Endothelial cell of umbilical vein (primary cell): ENCODE measurements at regions not wholly inside any gene's neighbourhood (a gene's known extent, or its start where the extent isn't known, plus 50 kb on each side); places are given as distances from the start of the nearest gene placed in this dataset.

Source experiments
- BruUV-seq: library from RNA; stranded (reverse); fragments of 400-500 nt; replicated peaks from 2 replicates; lab custom pipeline; 2021; lab: Mats Ljungman, UMichigan
- CTCF ChIA-PET: fragments of 300-600, 350-600 bp; sonication (Branson Sonifier 250); formaldehyde crosslinking; loops from one replicate; lab custom pipeline; 2021; ENCODE audit warnings: antibody characterized with exemption, inconsistent platforms; lab: Charles Lee
- POLR2A ChIA-PET: fragments of 300-600, 350-600 bp; sonication (Branson Sonifier 250); formaldehyde crosslinking; loops from one replicate; lab custom pipeline; 2021; ENCODE audit warnings: antibody characterized with exemption, inconsistent platforms; lab: Charles Lee
- DNase-seq: peaks from one replicate; pipeline ENCODE4 v3.0.0-alpha.2; 2011; ENCODE audit warnings: low read depth, low spot score
- FAIRE-seq: peaks from 2 replicates; lab custom pipeline; 2011; peaks lifted over from hg19 to GRCh38; lab: Jason Lieb, UNC
- H2AFZ ChIP-seq: 2 replicates; pipeline ENCODE4 v1.6.0; 2012; ENCODE audit warnings: low read depth, low read length, control low read depth, inconsistent platforms
- H3K27ac ChIP-seq: 2 replicates; pipeline ENCODE4 v1.5.1; 2011; ENCODE audit warnings: low read depth, mild to moderate bottlenecking, control low read depth, low read length, moderate library complexity; ENCODE audit not compliant: insufficient read depth
- H3K27me3 ChIP-seq, 2 experiments: 2 replicates each; pipeline versions ENCODE4 v1.6.0 to v1.6.1; 2011; ENCODE audit warnings: low read length in 2 of 2, mixed read lengths in 1 of 2; ENCODE audit not compliant: control insufficient read depth in 2 of 2, insufficient read depth in 2 of 2
- H3K36me3 ChIP-seq, 2 experiments: 2 replicates in 1 of 2; 3 replicates in 1 of 2; pipeline ENCODE4 v1.5.1; 2011; ENCODE audit warnings: low read length in 2 of 2, mild to moderate bottlenecking in 1 of 2, moderate library complexity in 1 of 2; ENCODE audit not compliant: control insufficient read depth in 2 of 2, insufficient read depth in 2 of 2; ENCODE audit errors: extremely low read depth in 1 of 2
- H3K4me1 ChIP-seq: 3 replicates; pipeline ENCODE4 v1.5.1; 2011; ENCODE audit warnings: mild to moderate bottlenecking, low read length; ENCODE audit not compliant: control insufficient read depth, insufficient read depth; ENCODE audit errors: extremely low read depth
- H3K4me2 ChIP-seq: 2 replicates; pipeline ENCODE4 v1.6.1; 2011; ENCODE audit warnings: low read length, control low read depth, mixed read lengths; ENCODE audit not compliant: insufficient read depth
- H3K4me3 ChIP-seq, 3 experiments: fragments of 200-600 bp in 1 of 3; sonication (generic), shearing (Covaris generic) in 1 of 3; replicated peaks in 1 of 3; 2 replicates each; pipeline ENCODE4 v1.5.1; 2011 to 2016; ENCODE audit warnings: control low read depth in 3 of 3, low read length in 3 of 3, mild to moderate bottlenecking in 2 of 3, inconsistent platforms in 1 of 3, low read depth in 1 of 3, moderate library complexity in 1 of 3; ENCODE audit not compliant: insufficient read depth in 1 of 3
- H3K79me2 ChIP-seq: 2 replicates; pipeline ENCODE4 v1.6.0; 2012; ENCODE audit warnings: low read length, inconsistent platforms; ENCODE audit not compliant: control insufficient read depth, insufficient read depth
- H3K9ac ChIP-seq: replicated peaks from 2 replicates; pipeline ENCODE3; 2011; ENCODE audit warnings: low read length, control low read depth; ENCODE audit not compliant: insufficient read depth; ENCODE audit errors: extremely low read depth
- H3K9me1 ChIP-seq: replicated peaks from 3 replicates; pipeline ENCODE4 v1.6.0; 2011; ENCODE audit warnings: mild to moderate bottlenecking, low read length; ENCODE audit not compliant: control insufficient read depth, insufficient read depth; ENCODE audit errors: extremely low read depth
- H3K9me3 ChIP-seq: replicated peaks from 2 replicates; pipeline ENCODE4 v1.5.1; 2012; ENCODE audit warnings: low read length, inconsistent platforms; ENCODE audit not compliant: control insufficient read depth, insufficient read depth
- H4K20me1 ChIP-seq: replicated peaks from 2 replicates; pipeline ENCODE3; 2011; ENCODE audit warnings: mild to moderate bottlenecking, low read length; ENCODE audit not compliant: control insufficient read depth, insufficient read depth; ENCODE audit errors: extremely low read depth
- EZH2 ChIP-seq: IDR thresholded peaks from 2 replicates; pipeline ENCODE4 v1.6.1; 2012; ENCODE audit warnings: borderline replicate concordance, low read depth, mild to moderate bottlenecking, moderate library complexity, low read length, inconsistent platforms; ENCODE audit not compliant: severe bottlenecking
- FOS ChIP-seq: IDR thresholded peaks from 2 replicates; pipeline ENCODE4 v1.6.1; 2011; ENCODE audit warnings: mild to moderate bottlenecking, low read length, moderate library complexity, borderline replicate concordance; ENCODE audit not compliant: insufficient read depth
- GATA2 ChIP-seq: IDR thresholded peaks from 2 replicates; pipeline ENCODE4 v1.7.0; 2011; ENCODE audit warnings: low read depth, mild to moderate bottlenecking, moderate library complexity, mixed read lengths, low read length; ENCODE audit not compliant: insufficient read length, insufficient read depth
- JUN ChIP-seq: IDR thresholded peaks from 2 replicates; pipeline ENCODE4 v1.6.1; 2011; ENCODE audit warnings: borderline replicate concordance, low read depth; ENCODE audit not compliant: insufficient read length, insufficient read depth
- MYC ChIP-seq: IDR thresholded peaks from one replicate; pipeline ENCODE4 v1.6.1; 2011; ENCODE audit warnings: mild to moderate bottlenecking, low read depth, low read length
- POLR2A ChIP-seq: IDR thresholded peaks from 2 replicates; pipeline ENCODE4 v1.6.1; 2012; ENCODE audit warnings: low read depth, mild to moderate bottlenecking, control low read depth, low read length
- POLR2AphosphoS5 ChIP-seq: IDR thresholded peaks from 2 replicates; pipeline ENCODE4 v1.6.1; 2012; ENCODE audit warnings: low read depth, mild to moderate bottlenecking, control low read depth, low read length, moderate library complexity; ENCODE audit not compliant: insufficient read depth
- dilution Hi-C: fragments of 300-500 bp; cut with MboI; formaldehyde crosslinking; loops from one replicate; pipeline ENCODE4 v1.15.0; 2019; ENCODE audit warnings: low sequenced_read_pairs; ENCODE audit not compliant: extremely low pct_ligation_motif_present
- intact Hi-C: fragments of 100-400 bp; cut with micrococcal nuclease; formaldehyde crosslinking; loops from one replicate; pipeline ENCODE4 v1.10.0; 2022
- TF ChIP-seq, protein P1 (sequence below), 2 donors: IDR thresholded peaks; 1 replicate in 1 of 2; 2 replicates in 1 of 2; pipeline ENCODE4 v1.5.1; 2011; ENCODE audit warnings: low read length in 2 of 2, mild to moderate bottlenecking in 2 of 2, moderate library complexity in 2 of 2, control low read depth in 1 of 2, inconsistent platforms in 1 of 2, low read depth in 1 of 2; ENCODE audit not compliant: insufficient read depth in 1 of 2; ENCODE audit errors: extremely low read depth in 1 of 2
- TF ChIP-seq, protein P2 (sequence below): IDR thresholded peaks from 2 replicates; pipeline ENCODE4 v1.6.1; 2011; ENCODE audit not compliant: insufficient read depth, insufficient read length

- no TSS peak for BruUV-seq
- ChIA-PET CTCF (interaction anchor here (1.0 to 1.3 kb wide), 2 partner anchors 20 to 35 kb away, joined by 3 to 4 read pairs; no protein-coding TSS in a partner anchor), POLR2A (no interaction called here)
- TF ChIP-seq POLR2AphosphoS5 = no peak
- TF ChIP-seq, protein P1, sequence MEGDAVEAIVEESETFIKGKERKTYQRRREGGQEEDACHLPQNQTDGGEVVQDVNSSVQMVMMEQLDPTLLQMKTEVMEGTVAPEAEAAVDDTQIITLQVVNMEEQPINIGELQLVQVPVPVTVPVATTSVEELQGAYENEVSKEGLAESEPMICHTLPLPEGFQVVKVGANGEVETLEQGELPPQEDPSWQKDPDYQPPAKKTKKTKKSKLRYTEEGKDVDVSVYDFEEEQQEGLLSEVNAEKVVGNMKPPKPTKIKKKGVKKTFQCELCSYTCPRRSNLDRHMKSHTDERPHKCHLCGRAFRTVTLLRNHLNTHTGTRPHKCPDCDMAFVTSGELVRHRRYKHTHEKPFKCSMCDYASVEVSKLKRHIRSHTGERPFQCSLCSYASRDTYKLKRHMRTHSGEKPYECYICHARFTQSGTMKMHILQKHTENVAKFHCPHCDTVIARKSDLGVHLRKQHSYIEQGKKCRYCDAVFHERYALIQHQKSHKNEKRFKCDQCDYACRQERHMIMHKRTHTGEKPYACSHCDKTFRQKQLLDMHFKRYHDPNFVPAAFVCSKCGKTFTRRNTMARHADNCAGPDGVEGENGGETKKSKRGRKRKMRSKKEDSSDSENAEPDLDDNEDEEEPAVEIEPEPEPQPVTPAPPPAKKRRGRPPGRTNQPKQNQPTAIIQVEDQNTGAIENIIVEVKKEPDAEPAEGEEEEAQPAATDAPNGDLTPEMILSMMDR (IDR thresholded peaks at IDR 0.05; ENCODE audit: extremely low read depth in 1 of 2, insufficient read depth in 1 of 2, low read depth in 1 of 2, low read length in 2 of 2) = no peak
- TF ChIP-seq FOS = no peak
- Histone ChIP-seq H3K27ac (no peak overlapping the region), H3K9ac (no peak overlapping the region), H3K4me2 (no peak overlapping the region), H3K36me3 (no peaks in the 10 kb centered on the region), H3K4me3 (no peak overlapping the region), H2AFZ (no peak overlapping the region), H3K79me2 (no peaks in the 10 kb centered on the region), H3K9me3 (no peaks in the 10 kb centered on the region), H3K27me3 (peaks cover 3 to 6% of the 10 kb centered on the region in 2 experiments), H3K9me1 (no peaks in the 10 kb centered on the region), H4K20me1 (no peaks in the 10 kb centered on the region), H3K4me1 (no peaks in the 10 kb centered on the region)
- dilution Hi-C loops (no loop called here), intact Hi-C loops (no loop called here)
- DNase-seq (no peak), FAIRE-seq (no peak)
Measured at GRCh38 chr15:70431854-70432253, 331.5 kb downstream of the UACA start.

DNA sequence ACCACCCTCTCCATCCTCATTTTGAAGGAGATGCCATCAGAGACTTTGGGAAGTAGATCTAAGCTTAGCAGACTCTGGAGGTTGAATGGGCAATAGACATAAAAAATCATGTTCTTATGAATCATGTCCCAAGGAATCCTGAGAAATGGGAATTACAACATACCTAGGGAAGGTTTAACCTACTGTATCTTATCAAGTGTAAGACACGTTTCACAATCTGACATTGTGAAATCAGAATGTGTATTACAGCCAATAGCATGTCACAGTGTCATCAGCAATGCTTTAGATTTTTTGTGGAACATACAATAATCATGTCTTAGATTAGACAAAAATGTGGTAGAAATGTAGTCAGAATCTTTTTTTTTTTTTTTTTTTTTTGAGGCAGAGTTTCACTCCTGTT, 332.4 kb upstream of the TLE3 start:
- FAIRE-seq = no peak
- TF ChIP-seq MYC (no peak), EZH2 (no peak), GATA2 (no peak), FOS (no peak), POLR2AphosphoS5 (no peak), POLR2A (no peak), JUN (no peak)
- TF ChIP-seq, protein P2, sequence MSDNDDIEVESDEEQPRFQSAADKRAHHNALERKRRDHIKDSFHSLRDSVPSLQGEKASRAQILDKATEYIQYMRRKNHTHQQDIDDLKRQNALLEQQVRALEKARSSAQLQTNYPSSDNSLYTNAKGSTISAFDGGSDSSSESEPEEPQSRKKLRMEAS = no peak
- TF ChIP-seq, protein P1 (IDR thresholded peaks at IDR 0.05; ENCODE audit: extremely low read depth in 1 of 2, insufficient read depth in 1 of 2, low read depth in 1 of 2, low read length in 2 of 2) = no peak
- H3K79me2 ChIP-seq = no peaks in the 10 kb centered on the region
- H3K36me3 ChIP-seq = no peaks in the 10 kb centered on the region
- BruUV-seq = no TSS peak
- H3K4me2 ChIP-seq = no peak overlapping the region
- H3K9ac ChIP-seq = no peak overlapping the region
- CTCF ChIA-PET = no interaction called here
- no peak overlapping the region for H2AFZ ChIP-seq
- POLR2A ChIA-PET = no interaction called here
- H3K9me3 ChIP-seq = no peaks in the 10 kb centered on the region
- H3K9me1 ChIP-seq = no peaks in the 10 kb centered on the region
- no peak for DNase-seq
- no peak overlapping the region for H3K27ac ChIP-seq
- peaks cover 0 to 1% of the 10 kb centered on the region in 2 experiments for H3K27me3 ChIP-seq
- H4K20me1 ChIP-seq = no peaks in the 10 kb centered on the region
- intact Hi-C loops = no loop called here
- no peak overlapping the region for H3K4me3 ChIP-seq
- dilution Hi-C loops = no loop called here
- no peaks in the 10 kb centered on the region for H3K4me1 ChIP-seq
